Medulla oblongata (tissue), 1 donor: ENCODE measurements at regions not wholly inside any gene's neighbourhood (a gene's known extent, or its start where the extent isn't known, plus 50 kb on each side); places are given as distances from the start of the nearest gene placed in this dataset.
"Not testable (repeated sequence)": the region's sequence is repeated elsewhere in the genome, so short reads cannot be mapped to it uniquely, and the experiment has no call there.

Experiments used
- DNase-seq: peaks from one replicate; pipeline ENCODE4 v3.0.0-alpha.2; 2015; ENCODE audit errors: extremely low spot score

GRCh38 chr10:34015700-34016099, 681.2 kb upstream of the NRP1 start:
- DNase-seq = no peak

- DNase-seq = no peak
These were observed 678.8 kb upstream of the NRP1 start for GRCh38 chr10:34013235-34013634.

- no peak for DNase-seq
These were observed 676.4 kb upstream of the NRP1 start for GRCh38 chr10:34010891-34011290.

- not testable (repeated sequence) for DNase-seq
These were observed 675.8 kb upstream of the NRP1 start for GRCh38 chr10:34010228-34010627.

- DNase-seq = no peak
These were observed 674.2 kb upstream of the NRP1 start for GRCh38 chr10:34008656-34009055.

GRCh38 chr10:34006471-34006870, 672.0 kb upstream of the NRP1 start:
- DNase-seq = no peak

- DNase-seq = no peak
These were observed 669.1 kb upstream of the NRP1 start for GRCh38 chr10:34003561-34003960.

- no peak for DNase-seq
These were observed 668.4 kb upstream of the NRP1 start for GRCh38 chr10:34002896-34003295.

GRCh38 chr10:34001831-34002230, 667.4 kb upstream of the NRP1 start:
- DNase-seq = no peak

- DNase-seq = no peak
These were observed 666.7 kb upstream of the NRP1 start for GRCh38 chr10:34001087-34001580.

- DNase-seq = no peak
These were observed 659.5 kb upstream of the NRP1 start for GRCh38 chr10:33993917-33994316.

GRCh38 chr10:33991924-33992323, 657.5 kb upstream of the NRP1 start:
- no peak for DNase-seq

- no peak for DNase-seq
These were observed 652.0 kb upstream of the NRP1 start for GRCh38 chr10:33986515-33986914.

- DNase-seq = no peak
These were observed 651.5 kb upstream of the NRP1 start for GRCh38 chr10:33986016-33986415.

GRCh38 chr10:33982995-33983394, 648.5 kb upstream of the NRP1 start:
- no peak for DNase-seq

- no peak for DNase-seq
These were observed 646.8 kb upstream of the NRP1 start for GRCh38 chr10:33981301-33981700.

- DNase-seq = no peak
These were observed 644.7 kb upstream of the NRP1 start for GRCh38 chr10:33979195-33979594.

GRCh38 chr10:33975481-33975880, 641.0 kb upstream of the NRP1 start:
- no peak for DNase-seq

- no peak for DNase-seq
These were observed 640.6 kb upstream of the NRP1 start for GRCh38 chr10:33974976-33975478.

- no peak for DNase-seq
These were observed 634.5 kb upstream of the NRP1 start for GRCh38 chr10:33968983-33969382.

- no peak for DNase-seq
These were observed 633.2 kb upstream of the NRP1 start for GRCh38 chr10:33967606-33968120.

GRCh38 chr10:33966946-33967345, 632.5 kb upstream of the NRP1 start:
- DNase-seq = no peak

GRCh38 chr10:33965795-33966581, 631.5 kb upstream of the NRP1 start:
- no peak for DNase-seq
